ENCODE measurements at regions not wholly inside any gene's neighbourhood (a gene's known extent, or its start where the extent isn't known, plus 50 kb on each side); places are given as distances from the start of the nearest gene placed in this dataset.

DNA sequence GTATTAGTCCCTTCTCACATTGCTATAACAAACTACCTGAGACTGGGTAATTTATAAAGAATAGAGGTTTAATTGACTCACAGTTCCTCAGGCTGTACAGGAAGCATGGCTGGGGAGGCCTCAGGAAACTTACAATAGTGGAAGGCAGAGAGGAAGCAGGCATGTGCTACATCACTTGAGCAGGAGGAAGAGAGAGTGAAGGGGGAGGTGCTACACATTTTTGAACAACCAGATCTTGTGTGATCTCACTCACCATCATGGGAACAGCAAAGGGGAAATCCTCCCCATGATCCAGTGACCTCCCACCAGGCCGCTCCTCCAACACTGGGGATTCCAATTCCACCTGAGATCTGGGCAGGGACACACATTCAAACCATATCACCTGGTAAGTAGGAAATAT lies 630.6 kb downstream of the QKI start:
- no peak overlapping the region for H3K9ac ChIP-seq (ENCODE audit: low read depth, low read length)
- no peak overlapping the region for H3K4ac ChIP-seq (ENCODE audit: low read depth, low read length)
- no peaks in the 10 kb centered on the region for H3K4me1 ChIP-seq (ENCODE audit: control insufficient read depth, insufficient read depth, low read length)
- H2BK5ac ChIP-seq (ENCODE audit: low read depth, low read length, poor library complexity, severe bottlenecking) = no peak overlapping the region
- no peaks in the 10 kb centered on the region for H3K27me3 ChIP-seq (ENCODE audit: control insufficient read depth, insufficient read depth, low read length)
- no peak overlapping the region for H3K23ac ChIP-seq (ENCODE audit: low read depth, low read length)
- DNase-seq (no peak), ATAC-seq (ENCODE audit: low read depth) (no peak)
- no peak overlapping the region for H3K4me3 ChIP-seq (ENCODE audit: insufficient read depth, low read depth, low read length)
- H4K20me1 ChIP-seq (ENCODE audit: insufficient read depth, low read length) = no peaks in the 10 kb centered on the region
- H2AK5ac ChIP-seq (ENCODE audit: low read depth, low read length) = no peak overlapping the region
- H4K8ac ChIP-seq (ENCODE audit: low read depth in 2 of 2, low read length in 2 of 2) = no peak overlapping the region
- WGBS, 2 experiments (ENCODE audit: extremely low coverage in 2 of 2, insufficient read length in 1 of 2) = no CpG with 5 or more reads among the region's 1 CpG
- H2AFZ ChIP-seq (replicated peaks; ENCODE audit: low read length, poor library complexity) = no peak overlapping the region
- H2BK20ac ChIP-seq (ENCODE audit: low read depth, low read length) = no peak overlapping the region
- H4K91ac ChIP-seq (ENCODE audit: insufficient read depth, low read depth, low read length) = no peak overlapping the region
- no peak overlapping the region for H3K14ac ChIP-seq (replicated peaks; ENCODE audit: low read depth, low read length)
- no peak overlapping the region for H3K56ac ChIP-seq (ENCODE audit: extremely low read depth, insufficient read depth, low read length)
- no peak overlapping the region for H3K4me2 ChIP-seq (ENCODE audit: low read depth, low read length)
- no peak overlapping the region for H2AK9ac ChIP-seq (replicated peaks; ENCODE audit: low read depth, low read length, poor library complexity)
- H3K79me1 ChIP-seq (ENCODE audit: low read depth in 1 of 2, low read length in 2 of 2) = no peaks in the 10 kb centered on the region
- intact Hi-C loops (cut with micrococcal nuclease) (no loop called here), dilution Hi-C loops (cut with HindIII; ENCODE audit: low sequenced_read_pairs, unreplicated experiment) (no loop called here), in situ Hi-C loops (cut with MboI; ENCODE audit: low sequenced_read_pairs) (no loop called here)
- ChIA-PET CTCF (no interaction called here), POLR2A (ENCODE audit: unreplicated experiment) (no interaction called here)
- no peak overlapping the region for H2BK15ac ChIP-seq (ENCODE audit: low read depth, low read length)
- BruUV-seq (replicated peaks) = no TSS peak
- H3K9me3 ChIP-seq (ENCODE audit: control insufficient read depth, insufficient read depth, low read length) = peaks cover 13% of the 10 kb centered on the region
- no peak for TF ChIP-seq MXI1 (IDR thresholded peaks at IDR 0.05; ENCODE audit: borderline replicate concordance, low read depth, low read length)
- no peak for TF ChIP-seq CHD1 (IDR thresholded peaks at IDR 0.05; ENCODE audit: low read depth, low read length)
- no peak for TF ChIP-seq BHLHE40 (IDR thresholded peaks at IDR 0.05; ENCODE audit: low read depth, low read length)
- TF ChIP-seq RFX5 (IDR thresholded peaks at IDR 0.05; ENCODE audit: low read depth, low read length) = no peak
- TF ChIP-seq FOS (IDR thresholded peaks at IDR 0.05; ENCODE audit: low read depth, low read length) = no peak
- no peak for TF ChIP-seq CEBPB (IDR thresholded peaks at IDR 0.05; ENCODE audit: low read depth, low read length)
- TF ChIP-seq, protein P1, sequence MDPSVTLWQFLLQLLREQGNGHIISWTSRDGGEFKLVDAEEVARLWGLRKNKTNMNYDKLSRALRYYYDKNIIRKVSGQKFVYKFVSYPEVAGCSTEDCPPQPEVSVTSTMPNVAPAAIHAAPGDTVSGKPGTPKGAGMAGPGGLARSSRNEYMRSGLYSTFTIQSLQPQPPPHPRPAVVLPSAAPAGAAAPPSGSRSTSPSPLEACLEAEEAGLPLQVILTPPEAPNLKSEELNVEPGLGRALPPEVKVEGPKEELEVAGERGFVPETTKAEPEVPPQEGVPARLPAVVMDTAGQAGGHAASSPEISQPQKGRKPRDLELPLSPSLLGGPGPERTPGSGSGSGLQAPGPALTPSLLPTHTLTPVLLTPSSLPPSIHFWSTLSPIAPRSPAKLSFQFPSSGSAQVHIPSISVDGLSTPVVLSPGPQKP (IDR thresholded peaks at IDR 0.05; ENCODE audit: borderline replicate concordance, low read depth, low read length) = no peak
- no peak for TF ChIP-seq MAZ (IDR thresholded peaks at IDR 0.05; ENCODE audit: borderline replicate concordance, low read depth, low read length)
- TF ChIP-seq RCOR1 (IDR thresholded peaks at IDR 0.05; ENCODE audit: insufficient replicate concordance, low read length) = no peak
- TF ChIP-seq NFE2L2 (IDR thresholded peaks at IDR 0.05; ENCODE audit: low read depth, low read length) = no peak
- no peak for TF ChIP-seq SMC3 (IDR thresholded peaks at IDR 0.05; ENCODE audit: low read depth, low read length)
- TF ChIP-seq, protein P2, sequence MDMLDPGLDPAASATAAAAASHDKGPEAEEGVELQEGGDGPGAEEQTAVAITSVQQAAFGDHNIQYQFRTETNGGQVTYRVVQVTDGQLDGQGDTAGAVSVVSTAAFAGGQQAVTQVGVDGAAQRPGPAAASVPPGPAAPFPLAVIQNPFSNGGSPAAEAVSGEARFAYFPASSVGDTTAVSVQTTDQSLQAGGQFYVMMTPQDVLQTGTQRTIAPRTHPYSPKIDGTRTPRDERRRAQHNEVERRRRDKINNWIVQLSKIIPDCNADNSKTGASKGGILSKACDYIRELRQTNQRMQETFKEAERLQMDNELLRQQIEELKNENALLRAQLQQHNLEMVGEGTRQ (IDR thresholded peaks at IDR 0.05; ENCODE audit: low read depth, low read length) = no peak
- no peak for TF ChIP-seq RAD21 (IDR thresholded peaks at IDR 0.05; ENCODE audit: low read length)
- TF ChIP-seq MAFK (IDR thresholded peaks at IDR 0.05; ENCODE audit: low read depth, low read length) = no peak
- TF ChIP-seq POLR2A (IDR thresholded peaks at IDR 0.05; ENCODE audit: low read depth, low read length) = no peak
- TF ChIP-seq, protein P3, sequence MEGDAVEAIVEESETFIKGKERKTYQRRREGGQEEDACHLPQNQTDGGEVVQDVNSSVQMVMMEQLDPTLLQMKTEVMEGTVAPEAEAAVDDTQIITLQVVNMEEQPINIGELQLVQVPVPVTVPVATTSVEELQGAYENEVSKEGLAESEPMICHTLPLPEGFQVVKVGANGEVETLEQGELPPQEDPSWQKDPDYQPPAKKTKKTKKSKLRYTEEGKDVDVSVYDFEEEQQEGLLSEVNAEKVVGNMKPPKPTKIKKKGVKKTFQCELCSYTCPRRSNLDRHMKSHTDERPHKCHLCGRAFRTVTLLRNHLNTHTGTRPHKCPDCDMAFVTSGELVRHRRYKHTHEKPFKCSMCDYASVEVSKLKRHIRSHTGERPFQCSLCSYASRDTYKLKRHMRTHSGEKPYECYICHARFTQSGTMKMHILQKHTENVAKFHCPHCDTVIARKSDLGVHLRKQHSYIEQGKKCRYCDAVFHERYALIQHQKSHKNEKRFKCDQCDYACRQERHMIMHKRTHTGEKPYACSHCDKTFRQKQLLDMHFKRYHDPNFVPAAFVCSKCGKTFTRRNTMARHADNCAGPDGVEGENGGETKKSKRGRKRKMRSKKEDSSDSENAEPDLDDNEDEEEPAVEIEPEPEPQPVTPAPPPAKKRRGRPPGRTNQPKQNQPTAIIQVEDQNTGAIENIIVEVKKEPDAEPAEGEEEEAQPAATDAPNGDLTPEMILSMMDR (conservative IDR thresholded peaks at IDR 0.05; ENCODE audit: low read depth, low read length) = no peak
- H3K27ac ChIP-seq (ENCODE audit: insufficient read depth, low read length) = no peak overlapping the region
- H3K9me1 ChIP-seq (ENCODE audit: insufficient read depth, low read length) = no peaks in the 10 kb centered on the region
- H2BK120ac ChIP-seq (ENCODE audit: low read depth, low read length) = no peak overlapping the region
- H4K5ac ChIP-seq (ENCODE audit: low read depth, low read length) = no peak overlapping the region
- no peaks in the 10 kb centered on the region for H3K36me3 ChIP-seq (ENCODE audit: control insufficient read depth, insufficient read depth, low read length)
- no peak overlapping the region for H3K18ac ChIP-seq (ENCODE audit: low read depth, low read length)

All from IMR-90 (cell line).